SK-N-SH (cell line): ENCODE measurements at regions not wholly inside any gene's neighbourhood (a gene's known extent, or its start where the extent isn't known, plus 50 kb on each side); places are given as distances from the start of the nearest gene placed in this dataset.

ENCODE experiments used
- CTCF ChIA-PET: fragments of 300-600, 350-600 bp; formaldehyde crosslinking; extraction: SDS; loops from one replicate; lab custom pipeline; 2021; lab: Yijun Ruan, JAX
- POLR2A ChIA-PET: fragments of 350-600 bp; sonication (Branson Sonifier 250); formaldehyde crosslinking; extraction: SDS; loops from one replicate; lab custom pipeline; 2020; ENCODE audit warnings: antibody characterized with exemption, inconsistent platforms; lab: Yijun Ruan, JAX
- DNase-seq: peaks from one replicate; pipeline ENCODE4 v3.0.0; 2012
- H2AFZ ChIP-seq: fragments of 200-600 bp; sonication (generic); 2 replicates; pipeline ENCODE4 v1.8.1; 2016; ENCODE audit warnings: antibody characterized with exemption, mild to moderate bottlenecking, low read depth
- H3F3A ChIP-seq: fragments of 200-600 bp; sonication (generic); replicated peaks from 2 replicates; pipeline ENCODE3; 2016; ENCODE audit warnings: antibody characterized with exemption, mild to moderate bottlenecking; ENCODE audit not compliant: insufficient read depth
- H3K27ac ChIP-seq, 2 experiments: fragments of 200-500 bp in 1 of 2; fragments of 200-600 bp in 1 of 2; sonication (Bioruptor generic) in 1 of 2; sonication (generic), shearing (Covaris generic) in 1 of 2; 2 replicates each; pipeline versions ENCODE4 v1.5.1 to v1.6.1; 2014 to 2016; ENCODE audit warnings: low read depth in 2 of 2, inconsistent platforms in 1 of 2, low read length in 1 of 2, mild to moderate bottlenecking in 1 of 2, mixed read lengths in 1 of 2
- H3K27me3 ChIP-seq: fragments of 200-600 bp; sonication (generic), shearing (Covaris generic); 2 replicates; pipeline ENCODE4 v1.6.1; 2016; ENCODE audit warnings: mixed run types; ENCODE audit not compliant: insufficient read depth
- H3K36me3 ChIP-seq, 2 experiments: fragments of 200-500 bp in 1 of 2; fragments of 200-600 bp in 1 of 2; sonication (Bioruptor generic) in 1 of 2; sonication (generic) in 1 of 2; replicated peaks in 1 of 2; 2 replicates each; pipeline versions ENCODE3 to v1.5.1; 2014 to 2016; ENCODE audit warnings: low read length in 1 of 2, mild to moderate bottlenecking in 1 of 2; ENCODE audit not compliant: insufficient read depth in 2 of 2, control insufficient read depth in 1 of 2
- H3K4me1 ChIP-seq, 2 experiments: fragments of 200-500 bp in 1 of 2; fragments of 200-600 bp in 1 of 2; sonication (Bioruptor generic) in 1 of 2; sonication (generic), shearing (Covaris generic) in 1 of 2; 2 replicates each; pipeline versions ENCODE4 v1.5.1 to v1.6.1; 2014 to 2016; ENCODE audit warnings: low read depth in 1 of 2, low read length in 1 of 2, mixed run types in 1 of 2; ENCODE audit not compliant: insufficient read depth in 2 of 2, control insufficient read depth in 1 of 2
- H3K4me2 ChIP-seq: fragments of 200-600 bp; sonication (generic), shearing (Covaris generic); 2 replicates; pipeline ENCODE4 v1.6.1; 2017; ENCODE audit warnings: mixed run types
- H3K4me3 ChIP-seq, 2 experiments: fragments of 200-500 bp in 1 of 2; fragments of 200-600 bp in 1 of 2; sonication (Bioruptor generic) in 1 of 2; sonication (generic), shearing (Covaris generic) in 1 of 2; 2 replicates each; pipeline versions ENCODE4 v1.5.1 to v1.8.1; 2014 to 2016; ENCODE audit warnings: low read depth in 2 of 2, inconsistent platforms in 1 of 2, low read length in 1 of 2, mild to moderate bottlenecking in 1 of 2, mixed read lengths in 1 of 2, moderate library complexity in 1 of 2
- H3K79me2 ChIP-seq: fragments of 200-600 bp; sonication (generic); 2 replicates; pipeline ENCODE4 v1.8.1; 2017; ENCODE audit warnings: mild to moderate bottlenecking; ENCODE audit not compliant: insufficient read depth
- H3K9ac ChIP-seq: fragments of 200-600 bp; sonication (generic); 2 replicates; pipeline ENCODE4 v1.6.1; 2017; ENCODE audit warnings: mixed run types
- H3K9me2 ChIP-seq: fragments of 200-600 bp; sonication (generic); 2 replicates; pipeline ENCODE4 v1.6.1; 2017; ENCODE audit warnings: mixed run types
- H3K9me3 ChIP-seq: fragments of 200-600 bp; sonication (generic); 2 replicates; pipeline ENCODE4 v1.6.1; 2017; ENCODE audit warnings: mixed run types, mild to moderate bottlenecking, moderate library complexity
- H4K20me1 ChIP-seq: fragments of 200-600 bp; sonication (generic); 2 replicates; pipeline ENCODE4 v1.6.1; 2017; ENCODE audit warnings: mild to moderate bottlenecking, mixed run types; ENCODE audit not compliant: insufficient read depth
- CHD2 ChIP-seq: fragments of 150-350 bp; IDR thresholded peaks from 2 replicates; pipeline ENCODE4 v1.6.1; 2018; ENCODE audit warnings: low read length; ENCODE audit not compliant: partially characterized antibody
- ELF1 ChIP-seq: IDR thresholded peaks from 2 replicates; pipeline ENCODE4 v1.4.0; 2012
- EZH2phosphoT487 ChIP-seq: fragments of 200-600 bp; sonication (generic); IDR thresholded peaks from 2 replicates; pipeline ENCODE4 v1.6.1; 2017; ENCODE audit warnings: low read depth, mixed run types, mild to moderate bottlenecking, antibody characterized with exemption, moderate library complexity, borderline replicate concordance
- FOXJ3 ChIP-seq: sonication (generic); formaldehyde crosslinking; IDR thresholded peaks from 2 replicates; pipeline ENCODE4 v1.5.1; 2020; ENCODE audit warnings: mild to moderate bottlenecking, missing genetic modification reagents
- MAX ChIP-seq: IDR thresholded peaks from 2 replicates; pipeline ENCODE4 v1.4.0; 2012; ENCODE audit warnings: low read depth
- NFIC ChIP-seq: IDR thresholded peaks from 2 replicates; pipeline ENCODE4 v1.4.0; 2012; ENCODE audit warnings: borderline replicate concordance
- NRF1 ChIP-seq: IDR thresholded peaks from 2 replicates; pipeline ENCODE4 v1.6.1; 2012; ENCODE audit warnings: low read depth, mild to moderate bottlenecking, low read length
- SIN3A ChIP-seq: IDR thresholded peaks from 2 replicates; pipeline ENCODE4 v1.6.1; 2012; ENCODE audit warnings: low read depth, mild to moderate bottlenecking, low read length, moderate library complexity, borderline replicate concordance
- SMC3 ChIP-seq: IDR thresholded peaks from 2 replicates; pipeline ENCODE4 v1.6.1; 2012; ENCODE audit warnings: low read depth, low read length, improper control_type of control experiment
- TAF1 ChIP-seq: IDR thresholded peaks from 2 replicates; pipeline ENCODE4 v1.6.1; 2012; ENCODE audit warnings: low read depth, mild to moderate bottlenecking, low read length, moderate library complexity, borderline replicate concordance
- TEAD4 ChIP-seq: IDR thresholded peaks from 2 replicates; pipeline ENCODE4 v1.4.0; 2012; ENCODE audit warnings: mild to moderate bottlenecking, borderline replicate concordance; ENCODE audit not compliant: insufficient read depth
- USF2 ChIP-seq: fragments of 150-350 bp; IDR thresholded peaks from 2 replicates; pipeline ENCODE4 v1.6.1; 2017; ENCODE audit warnings: antibody characterized with exemption, low read length, low read depth, borderline replicate concordance
- YY1 ChIP-seq: IDR thresholded peaks from 2 replicates; pipeline ENCODE4 v1.4.0; 2012; ENCODE audit warnings: low read depth, mild to moderate bottlenecking
- WGBS: methylation state at CpG from one replicate; pipeline ENCODE4 v1.1.6; 2017; ENCODE audit warnings: low lambda C conversion rate; 5-methylcytosine and 5-hydroxymethylcytosine counted together
- TF ChIP-seq, protein P1 (sequence below): IDR thresholded peaks from 2 replicates; pipeline ENCODE4; 2012
- TF ChIP-seq, protein P2 (sequence below): IDR thresholded peaks from 2 replicates; pipeline ENCODE4 v1.6.1; 2012; ENCODE audit warnings: mild to moderate bottlenecking, low read depth, low read length, moderate library complexity

- CTCF ChIA-PET = no interaction called here
- Histone ChIP-seq H2AFZ (no peak overlapping the region), H3K36me3 (no peaks in the 10 kb centered on the region), H3K9ac (no peak overlapping the region), H3K4me3 (no peak overlapping the region), H3K79me2 (no peaks in the 10 kb centered on the region), H3K9me3 (no peaks in the 10 kb centered on the region), H3K4me2 (no peak overlapping the region), H4K20me1 (no peaks in the 10 kb centered on the region), H3K27me3 (no peaks in the 10 kb centered on the region), H3F3A (no peaks in the 10 kb centered on the region), H3K9me2 (no peaks in the 10 kb centered on the region), H3K27ac (no peak overlapping the region), H3K4me1 (no peaks in the 10 kb centered on the region; a peak in 1 of 4 replicates)
- DNase-seq = peak; percentile 9
- POLR2A ChIA-PET = no interaction called here
- 77% methylated on average over 9 of the region's 21 CpGs for WGBS
- TF ChIP-seq CHD2 (no peak), TAF1 (no peak), SIN3A (no peak), ELF1 (no peak), USF2 (no peak), FOXJ3 (no peak), NFIC (no peak), SMC3 (no peak), EZH2phosphoT487 (no peak), NRF1 (no peak), TEAD4 (no peak), MAX (no peak), YY1 (no peak)
- TF ChIP-seq, protein P1, sequence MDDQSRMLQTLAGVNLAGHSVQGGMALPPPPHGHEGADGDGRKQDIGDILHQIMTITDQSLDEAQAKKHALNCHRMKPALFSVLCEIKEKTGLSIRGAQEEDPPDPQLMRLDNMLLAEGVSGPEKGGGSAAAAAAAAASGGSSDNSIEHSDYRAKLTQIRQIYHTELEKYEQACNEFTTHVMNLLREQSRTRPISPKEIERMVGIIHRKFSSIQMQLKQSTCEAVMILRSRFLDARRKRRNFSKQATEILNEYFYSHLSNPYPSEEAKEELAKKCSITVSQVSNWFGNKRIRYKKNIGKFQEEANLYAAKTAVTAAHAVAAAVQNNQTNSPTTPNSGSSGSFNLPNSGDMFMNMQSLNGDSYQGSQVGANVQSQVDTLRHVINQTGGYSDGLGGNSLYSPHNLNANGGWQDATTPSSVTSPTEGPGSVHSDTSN = no peak
- TF ChIP-seq, protein P2, sequence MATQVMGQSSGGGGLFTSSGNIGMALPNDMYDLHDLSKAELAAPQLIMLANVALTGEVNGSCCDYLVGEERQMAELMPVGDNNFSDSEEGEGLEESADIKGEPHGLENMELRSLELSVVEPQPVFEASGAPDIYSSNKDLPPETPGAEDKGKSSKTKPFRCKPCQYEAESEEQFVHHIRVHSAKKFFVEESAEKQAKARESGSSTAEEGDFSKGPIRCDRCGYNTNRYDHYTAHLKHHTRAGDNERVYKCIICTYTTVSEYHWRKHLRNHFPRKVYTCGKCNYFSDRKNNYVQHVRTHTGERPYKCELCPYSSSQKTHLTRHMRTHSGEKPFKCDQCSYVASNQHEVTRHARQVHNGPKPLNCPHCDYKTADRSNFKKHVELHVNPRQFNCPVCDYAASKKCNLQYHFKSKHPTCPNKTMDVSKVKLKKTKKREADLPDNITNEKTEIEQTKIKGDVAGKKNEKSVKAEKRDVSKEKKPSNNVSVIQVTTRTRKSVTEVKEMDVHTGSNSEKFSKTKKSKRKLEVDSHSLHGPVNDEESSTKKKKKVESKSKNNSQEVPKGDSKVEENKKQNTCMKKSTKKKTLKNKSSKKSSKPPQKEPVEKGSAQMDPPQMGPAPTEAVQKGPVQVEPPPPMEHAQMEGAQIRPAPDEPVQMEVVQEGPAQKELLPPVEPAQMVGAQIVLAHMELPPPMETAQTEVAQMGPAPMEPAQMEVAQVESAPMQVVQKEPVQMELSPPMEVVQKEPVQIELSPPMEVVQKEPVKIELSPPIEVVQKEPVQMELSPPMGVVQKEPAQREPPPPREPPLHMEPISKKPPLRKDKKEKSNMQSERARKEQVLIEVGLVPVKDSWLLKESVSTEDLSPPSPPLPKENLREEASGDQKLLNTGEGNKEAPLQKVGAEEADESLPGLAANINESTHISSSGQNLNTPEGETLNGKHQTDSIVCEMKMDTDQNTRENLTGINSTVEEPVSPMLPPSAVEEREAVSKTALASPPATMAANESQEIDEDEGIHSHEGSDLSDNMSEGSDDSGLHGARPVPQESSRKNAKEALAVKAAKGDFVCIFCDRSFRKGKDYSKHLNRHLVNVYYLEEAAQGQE = no peak
These were observed 677.2 kb upstream of the INTU start for GRCh38 chr4:126955292-126956183.
